ENCODE measurements at regions not wholly inside any gene's neighbourhood (a gene's known extent, or its start where the extent isn't known, plus 50 kb on each side); places are given as distances from the start of the nearest gene placed in this dataset.

DNA sequence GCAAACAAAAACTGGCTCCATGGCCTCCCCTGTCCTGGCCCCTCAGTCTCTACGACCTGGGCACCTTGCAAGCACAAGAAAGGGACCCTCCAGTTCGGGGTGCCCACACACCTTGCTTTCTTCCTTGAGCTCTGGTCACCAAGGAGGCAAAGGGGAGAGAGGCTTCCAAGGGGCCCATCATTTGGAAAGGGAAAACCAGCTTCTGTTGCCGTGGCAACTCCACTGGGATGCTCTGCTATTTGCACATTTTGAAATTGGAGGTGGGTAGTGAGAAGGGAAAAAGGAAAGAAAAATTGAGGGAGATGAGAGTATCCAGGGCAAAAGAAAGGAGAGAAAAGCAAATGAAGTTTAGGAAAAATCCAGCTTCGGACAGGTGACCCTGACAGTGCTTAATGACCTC lies 388.4 kb downstream of the SHANK2 start:
- no peak for DNase-seq
- no peaks in the 10 kb centered on the region for H3K4me1 Mint-ChIP-seq
- intact Hi-C loops (cut with micrococcal nuclease) = no loop called here
- Histone ChIP-seq H3K4me3 (ENCODE audit: low read length in 2 of 2) (no peak overlapping the region), H3K27ac (ENCODE audit: low read depth, low read length) (no peak overlapping the region), H3K27me3 (ENCODE audit: insufficient read depth, low read length) (no peaks in the 10 kb centered on the region), H3K4me1 (ENCODE audit: insufficient read depth, low read length) (no peaks in the 10 kb centered on the region), H3K36me3 (ENCODE audit: insufficient read depth, low read length) (no peaks in the 10 kb centered on the region), H3K9me3 (ENCODE audit: control insufficient read depth in 1 of 2, low read length in 2 of 2) (no peaks in the 10 kb centered on the region)
- POLR2A ChIA-PET (ENCODE audit: partially characterized antibody) = no interaction called here
- H3K4me3 Mint-ChIP-seq = no peak overlapping the region
- H3K27ac Mint-ChIP-seq = no peak overlapping the region
- peaks cover 0 to 3% (median 0%) of the 10 kb centered on the region in 8 donors for H3K9me3 Mint-ChIP-seq
- H3K36me3 Mint-ChIP-seq = no peaks in the 10 kb centered on the region
- peaks cover 1 to 9% of the 10 kb centered on the region in 2 donors for H3K27me3 Mint-ChIP-seq
- CTCF ChIA-PET (ENCODE audit: partially characterized antibody) = no interaction called here

GRCh38 chr11:70865356-70865755 lies 387.0 kb downstream of the SHANK2 start:
- CTCF ChIA-PET (ENCODE audit: partially characterized antibody) = no interaction called here
- Histone ChIP-seq H3K36me3 (ENCODE audit: insufficient read depth, low read length) (no peaks in the 10 kb centered on the region), H3K9me3 (ENCODE audit: control insufficient read depth in 1 of 2, low read length in 2 of 2) (no peaks in the 10 kb centered on the region), H3K27ac (ENCODE audit: low read depth, low read length) (no peak overlapping the region), H3K4me3 (ENCODE audit: low read length in 2 of 2) (no peak overlapping the region), H3K4me1 (ENCODE audit: insufficient read depth, low read length) (no peaks in the 10 kb centered on the region), H3K27me3 (ENCODE audit: insufficient read depth, low read length) (no peaks in the 10 kb centered on the region)
- POLR2A ChIA-PET (ENCODE audit: partially characterized antibody) = no interaction called here
- no peak overlapping the region for H3K27ac Mint-ChIP-seq
- no peaks in the 10 kb centered on the region for H3K36me3 Mint-ChIP-seq
- peaks cover 0 to 9% of the 10 kb centered on the region in 2 donors for H3K27me3 Mint-ChIP-seq
- intact Hi-C loops (cut with micrococcal nuclease) = no loop called here
- DNase-seq = no peak
- no peaks in the 10 kb centered on the region for H3K4me1 Mint-ChIP-seq
- peaks cover 0 to 1% (median 0%) of the 10 kb centered on the region in 8 donors for H3K9me3 Mint-ChIP-seq
- no peak overlapping the region for H3K4me3 Mint-ChIP-seq

GRCh38 chr11:70866834-70867233 lies 385.5 kb downstream of the SHANK2 start:
- Histone ChIP-seq H3K4me1 (ENCODE audit: insufficient read depth, low read length) (no peaks in the 10 kb centered on the region), H3K36me3 (ENCODE audit: insufficient read depth, low read length) (no peaks in the 10 kb centered on the region), H3K27me3 (ENCODE audit: insufficient read depth, low read length) (no peaks in the 10 kb centered on the region), H3K4me3 (ENCODE audit: low read length in 2 of 2) (no peak overlapping the region), H3K9me3 (ENCODE audit: control insufficient read depth in 1 of 2, low read length in 2 of 2) (no peaks in the 10 kb centered on the region), H3K27ac (ENCODE audit: low read depth, low read length) (no peak overlapping the region)
- ChIA-PET POLR2A (ENCODE audit: partially characterized antibody) (no interaction called here), CTCF (ENCODE audit: partially characterized antibody) (no interaction called here)
- H3K36me3 Mint-ChIP-seq = no peaks in the 10 kb centered on the region
- intact Hi-C loops (cut with micrococcal nuclease) = no loop called here
- peaks cover 0 to 1% (median 0%) of the 10 kb centered on the region in 8 donors for H3K9me3 Mint-ChIP-seq
- no peaks in the 10 kb centered on the region for H3K4me1 Mint-ChIP-seq
- H3K27ac Mint-ChIP-seq = no peak overlapping the region
- peaks cover 0 to 9% of the 10 kb centered on the region in 2 donors for H3K27me3 Mint-ChIP-seq
- DNase-seq = no peak
- no peak overlapping the region for H3K4me3 Mint-ChIP-seq

DNA sequence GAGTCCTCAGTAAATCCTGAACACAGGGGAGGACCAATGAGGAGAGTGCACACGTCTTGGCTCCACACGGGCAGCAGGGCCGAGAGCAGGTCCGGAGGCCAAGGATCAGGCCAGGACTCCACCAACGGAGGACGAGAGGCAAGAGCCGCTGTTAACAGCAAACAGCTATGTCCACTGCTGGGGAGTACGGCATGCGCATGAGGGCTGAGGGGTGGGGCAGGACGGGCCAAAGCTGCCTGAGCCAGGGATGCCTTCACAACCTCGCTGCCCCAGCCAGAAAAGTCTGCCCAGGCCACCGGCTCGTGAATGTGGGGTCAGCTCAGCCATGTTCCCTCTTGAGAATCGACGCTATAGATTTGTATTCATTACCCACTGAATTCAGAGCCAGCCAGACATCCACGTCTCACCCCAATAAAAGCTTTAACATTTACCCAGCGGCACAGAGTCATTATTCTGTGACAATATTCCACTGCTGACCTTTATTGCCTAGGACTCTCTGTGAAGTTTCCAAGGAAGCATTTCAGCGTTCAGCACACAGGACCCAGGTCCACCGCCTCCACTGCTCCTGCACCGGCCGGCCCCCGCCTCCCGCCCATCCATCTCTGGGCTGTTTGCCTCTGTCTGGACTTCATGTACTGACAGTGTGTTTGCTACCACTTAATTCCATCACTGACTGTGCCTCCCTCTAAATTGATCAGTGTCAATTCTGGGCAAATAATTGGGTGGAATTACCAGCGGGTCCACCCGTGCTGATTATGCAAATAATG lies 384.9 kb downstream of the SHANK2 start:
- Histone ChIP-seq H3K36me3 (ENCODE audit: insufficient read depth, low read length) (no peaks in the 10 kb centered on the region), H3K27ac (ENCODE audit: low read depth, low read length) (no peak overlapping the region), H3K4me3 (ENCODE audit: low read length in 2 of 2) (no peak overlapping the region), H3K4me1 (ENCODE audit: insufficient read depth, low read length) (no peaks in the 10 kb centered on the region), H3K9me3 (ENCODE audit: control insufficient read depth in 1 of 2, low read length in 2 of 2) (no peaks in the 10 kb centered on the region), H3K27me3 (ENCODE audit: insufficient read depth, low read length) (no peaks in the 10 kb centered on the region)
- no peaks in the 10 kb centered on the region for H3K36me3 Mint-ChIP-seq
- ChIA-PET CTCF (ENCODE audit: partially characterized antibody) (no interaction called here), POLR2A (ENCODE audit: partially characterized antibody) (no interaction called here)
- no peaks in the 10 kb centered on the region for H3K4me1 Mint-ChIP-seq
- no peak overlapping the region for H3K27ac Mint-ChIP-seq
- H3K4me3 Mint-ChIP-seq = no peak overlapping the region
- peaks cover 0 to 1% (median 0%) of the 10 kb centered on the region in 8 donors for H3K9me3 Mint-ChIP-seq
- DNase-seq = no peak
- peaks cover 0 to 5% of the 10 kb centered on the region in 2 donors for H3K27me3 Mint-ChIP-seq
- intact Hi-C loops (cut with micrococcal nuclease) = no loop called here

DNA sequence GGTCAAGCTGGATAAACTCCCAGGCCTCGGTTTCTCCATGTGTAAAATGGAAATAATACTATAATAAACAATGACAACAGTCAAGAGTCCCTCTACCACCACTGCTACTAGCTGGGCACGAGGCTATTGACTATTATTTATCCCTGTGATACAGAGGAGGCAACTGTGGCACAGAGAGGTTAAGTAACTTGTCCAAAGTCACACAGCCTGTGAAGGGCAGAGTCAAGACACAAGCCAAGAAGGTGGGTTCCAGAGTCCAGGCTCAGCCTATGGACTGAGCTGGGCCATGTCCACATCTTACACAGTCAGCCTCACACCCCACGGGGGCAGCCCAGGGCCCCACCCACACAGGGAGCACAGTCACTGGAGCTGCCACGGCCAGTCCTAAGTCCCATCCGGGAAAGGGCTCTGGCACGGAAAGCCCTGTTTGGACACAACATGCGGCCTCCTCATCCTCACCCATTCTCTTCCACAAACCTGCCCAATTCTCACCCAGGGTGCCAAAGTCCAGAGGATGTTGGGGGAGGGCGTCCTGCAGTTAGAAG lies 384.0 kb downstream of the SHANK2 start:
- no peak overlapping the region for H3K27ac ChIP-seq (ENCODE audit: low read depth, low read length)
- no peak overlapping the region for H3K4me3 ChIP-seq (ENCODE audit: low read length in 2 of 2)
- ChIA-PET POLR2A (ENCODE audit: partially characterized antibody) (no interaction called here), CTCF (ENCODE audit: partially characterized antibody) (no interaction called here)
- H3K36me3 Mint-ChIP-seq = no peaks in the 10 kb centered on the region
- peaks cover 0 to 2% (median 0%) of the 10 kb centered on the region in 4 donors for H3K4me1 Mint-ChIP-seq
- H3K9me3 Mint-ChIP-seq = peaks cover 0 to 1% (median 0%) of the 10 kb centered on the region in 8 donors
- no peak overlapping the region for H3K4me3 Mint-ChIP-seq
- H3K4me1 ChIP-seq (ENCODE audit: insufficient read depth, low read length) = no peaks in the 10 kb centered on the region
- DNase-seq = no peak
- peaks cover 0 to 6% of the 10 kb centered on the region in 2 donors for H3K27me3 Mint-ChIP-seq
- H3K27ac Mint-ChIP-seq = no peak overlapping the region
- H3K27me3 ChIP-seq (ENCODE audit: insufficient read depth, low read length) = no peaks in the 10 kb centered on the region
- H3K36me3 ChIP-seq (ENCODE audit: insufficient read depth, low read length) = no peaks in the 10 kb centered on the region
- intact Hi-C loops (cut with micrococcal nuclease) = no loop called here
- H3K9me3 ChIP-seq (ENCODE audit: control insufficient read depth in 1 of 2, low read length in 2 of 2) = no peaks in the 10 kb centered on the region

DNA sequence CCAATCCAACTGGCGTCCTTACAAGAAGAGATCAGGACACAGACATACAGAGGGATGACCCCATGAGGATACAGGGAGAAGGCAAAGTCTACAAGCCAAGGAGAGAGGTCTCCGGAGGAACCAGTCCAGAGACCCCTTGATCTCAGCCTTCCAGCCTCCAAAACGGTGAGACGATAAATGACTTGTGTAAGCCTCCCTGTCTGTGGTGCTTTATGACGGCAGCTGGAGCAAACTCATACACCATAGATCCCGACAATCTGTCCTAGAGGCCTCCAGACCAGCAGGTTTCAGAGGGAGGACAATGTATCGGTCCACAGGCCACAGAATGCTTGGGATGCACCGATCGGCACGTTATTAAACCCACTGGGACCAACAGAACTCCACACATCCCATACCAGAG lies 383.3 kb downstream of the SHANK2 start:
- Mint-ChIP-seq H3K27me3 (peaks cover 2 to 8% of the 10 kb centered on the region in 2 donors), H3K36me3 (no peaks in the 10 kb centered on the region), H3K9me3 (peaks cover 0 to 1% (median 0%) of the 10 kb centered on the region in 8 donors), H3K4me1 (peaks cover 0 to 3% (median 0%) of the 10 kb centered on the region in 4 donors), H3K4me3 (no peak overlapping the region), H3K27ac (no peak overlapping the region)
- ChIA-PET POLR2A (ENCODE audit: partially characterized antibody) (no interaction called here), CTCF (ENCODE audit: partially characterized antibody) (no interaction called here)
- Histone ChIP-seq H3K27ac (ENCODE audit: low read depth, low read length) (no peak overlapping the region), H3K9me3 (ENCODE audit: control insufficient read depth in 1 of 2, low read length in 2 of 2) (no peaks in the 10 kb centered on the region), H3K36me3 (ENCODE audit: insufficient read depth, low read length) (no peaks in the 10 kb centered on the region), H3K27me3 (ENCODE audit: insufficient read depth, low read length) (no peaks in the 10 kb centered on the region), H3K4me3 (ENCODE audit: low read length in 2 of 2) (no peak overlapping the region), H3K4me1 (ENCODE audit: insufficient read depth, low read length) (no peaks in the 10 kb centered on the region)
- DNase-seq = no peak
- intact Hi-C loops (cut with micrococcal nuclease) = no loop called here

- no peaks in the 10 kb centered on the region for H3K36me3 Mint-ChIP-seq
Observed at GRCh38 chr11:70871881-70872280, 380.5 kb downstream of the SHANK2 start.

More at GRCh38 chr11:70871881-70872280, 380.5 kb downstream of the SHANK2 start:
- Mint-ChIP-seq H3K4me1 (peaks cover 0 to 3% (median 0%) of the 10 kb centered on the region in 4 donors), H3K4me3 (no peak overlapping the region), H3K27me3 (peaks cover 2 to 7% of the 10 kb centered on the region in 2 donors), H3K27ac (no peak overlapping the region), H3K9me3 (no peaks in the 10 kb centered on the region)
- no peaks in the 10 kb centered on the region for H3K27me3 ChIP-seq (ENCODE audit: insufficient read depth, low read length)
- intact Hi-C loops (cut with micrococcal nuclease) = no loop called here
- ChIA-PET CTCF (ENCODE audit: partially characterized antibody) (no interaction called here), POLR2A (ENCODE audit: partially characterized antibody) (no interaction called here)
- H3K9me3 ChIP-seq (ENCODE audit: control insufficient read depth in 1 of 2, low read length in 2 of 2) = no peaks in the 10 kb centered on the region
- no peak overlapping the region for H3K4me3 ChIP-seq (ENCODE audit: low read length in 2 of 2)
- no peak overlapping the region for H3K27ac ChIP-seq (ENCODE audit: low read depth, low read length)
- H3K36me3 ChIP-seq (ENCODE audit: insufficient read depth, low read length) = no peaks in the 10 kb centered on the region
- no peaks in the 10 kb centered on the region for H3K4me1 ChIP-seq (ENCODE audit: insufficient read depth, low read length)
- no peak for DNase-seq

Data from CD4-positive, alpha-beta memory T cell (primary cell).